GM18507 (cell line): ENCODE measurements at regions not wholly inside any gene's neighbourhood (a gene's known extent, or its start where the extent isn't known, plus 50 kb on each side); places are given as distances from the start of the nearest gene placed in this dataset.

ENCODE experiments used
- DNase-seq: peaks from one replicate; pipeline ENCODE4 v3.0.0; 2011; ENCODE audit warnings: low read depth; ENCODE audit not compliant: insufficient read length; ENCODE audit errors: extremely low spot score
- FAIRE-seq: peaks from 2 replicates; lab custom pipeline; 2011; peaks lifted over from hg19 to GRCh38; lab: Jason Lieb, UNC

DNA sequence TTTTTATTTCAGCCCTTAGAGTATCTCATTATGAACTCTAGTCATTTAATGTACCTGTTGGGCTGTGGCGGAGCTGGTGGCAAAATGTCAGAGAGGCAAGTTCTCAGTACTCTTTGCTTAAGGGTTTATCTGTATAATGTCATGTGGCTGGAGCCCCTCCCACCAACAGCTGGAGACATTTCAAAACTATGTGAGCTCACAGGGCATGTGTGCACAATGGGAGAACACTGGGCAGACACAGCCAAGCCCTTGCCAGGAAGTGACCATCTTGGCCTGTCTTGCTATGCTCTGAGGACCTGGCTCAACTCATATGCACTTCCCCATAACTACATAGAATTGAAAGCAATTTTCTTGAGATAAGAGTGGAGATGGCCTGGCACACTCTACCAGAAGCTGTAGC lies 296.4 kb downstream of the PTPRU start:
- FAIRE-seq, result no peak
- no peak for DNase-seq

DNA sequence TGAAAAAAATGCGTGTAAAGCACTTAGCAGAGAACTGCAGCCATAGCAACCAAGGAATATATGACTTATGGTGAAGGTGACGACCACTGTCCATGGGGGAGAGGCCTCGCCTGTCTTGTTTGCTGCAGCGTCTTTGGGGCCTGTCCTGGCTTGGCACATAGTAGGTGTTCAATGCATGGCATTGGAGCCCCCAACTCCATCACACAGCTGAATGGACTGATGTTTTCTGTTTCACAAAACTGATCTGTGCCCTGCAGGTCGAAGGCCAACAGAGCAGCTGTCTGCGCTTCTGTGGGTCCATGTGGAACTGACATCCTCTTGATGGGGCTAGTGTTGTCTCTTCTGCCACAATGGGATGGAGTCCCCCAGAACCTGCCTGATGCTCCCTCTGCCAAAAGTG lies 296.0 kb downstream of the PTPRU start:
- FAIRE-seq, result no peak
- no peak for DNase-seq

- DNase-seq (no peak), FAIRE-seq (no peak)
Measured at GRCh38 chr1:29531596-29531995, 295.3 kb downstream of the PTPRU start.

DNA sequence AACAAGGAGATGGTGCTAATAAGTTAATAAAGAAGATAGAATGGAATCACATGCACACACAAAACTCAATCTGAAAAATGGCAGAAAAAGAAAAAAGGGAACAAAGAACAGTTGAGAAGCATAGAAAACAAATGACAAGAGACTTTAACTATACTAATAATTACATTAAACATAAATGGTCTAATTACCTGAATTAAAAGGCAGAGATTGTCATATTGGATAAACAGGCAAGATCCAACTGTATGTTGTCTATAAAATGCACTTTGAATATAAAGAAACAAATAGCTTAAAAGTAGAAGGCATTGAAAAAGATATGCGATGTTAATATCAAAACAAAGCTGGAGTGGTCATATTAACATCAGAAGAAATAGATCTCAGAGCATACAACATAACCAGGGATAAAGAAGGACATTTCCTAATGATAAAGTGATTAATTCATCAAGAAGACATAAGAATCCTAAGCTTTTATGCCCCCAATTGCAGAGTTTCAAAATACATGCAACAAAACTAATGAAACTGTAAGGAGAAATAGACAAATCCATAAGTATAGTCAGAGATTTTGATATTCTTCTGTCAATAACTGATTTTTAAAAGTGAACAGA lies 293.5 kb downstream of the PTPRU start:
- DNase-seq (no peak), FAIRE-seq (no peak)

DNA sequence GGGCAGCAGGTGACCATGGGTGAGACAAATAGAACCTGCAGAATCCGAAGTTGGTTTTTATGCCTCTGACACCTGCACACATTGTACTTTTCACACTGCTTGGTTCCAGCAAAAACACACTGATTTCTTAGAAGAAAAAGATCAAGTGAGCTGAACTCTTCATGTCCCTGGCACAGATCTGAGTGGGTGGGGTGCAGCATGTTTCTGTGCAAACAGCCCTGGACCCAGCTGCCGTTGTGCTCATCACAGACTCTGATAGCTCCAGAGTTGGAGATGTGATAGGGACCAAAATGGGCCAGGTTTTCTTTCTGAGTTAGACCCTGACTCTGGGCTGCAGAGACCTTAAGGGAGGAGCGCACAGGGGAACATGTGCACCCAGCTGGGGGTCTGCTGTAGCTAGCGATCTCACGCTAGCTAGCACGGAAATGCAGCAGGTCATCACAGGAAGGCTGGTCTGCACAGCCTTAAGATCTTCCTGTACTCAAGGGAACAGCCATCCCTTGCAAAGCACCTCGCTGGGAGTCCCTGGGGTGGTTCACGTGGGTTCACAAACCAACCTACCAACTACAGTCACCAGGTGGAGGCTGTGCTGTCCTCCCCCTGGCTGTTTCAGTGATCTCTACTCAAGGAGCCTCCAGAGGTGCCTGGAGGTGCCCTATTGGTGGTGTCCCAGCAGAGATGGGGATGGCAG lies 291.1 kb downstream of the PTPRU start:
- DNase-seq, result no peak
- no peak for FAIRE-seq

DNA sequence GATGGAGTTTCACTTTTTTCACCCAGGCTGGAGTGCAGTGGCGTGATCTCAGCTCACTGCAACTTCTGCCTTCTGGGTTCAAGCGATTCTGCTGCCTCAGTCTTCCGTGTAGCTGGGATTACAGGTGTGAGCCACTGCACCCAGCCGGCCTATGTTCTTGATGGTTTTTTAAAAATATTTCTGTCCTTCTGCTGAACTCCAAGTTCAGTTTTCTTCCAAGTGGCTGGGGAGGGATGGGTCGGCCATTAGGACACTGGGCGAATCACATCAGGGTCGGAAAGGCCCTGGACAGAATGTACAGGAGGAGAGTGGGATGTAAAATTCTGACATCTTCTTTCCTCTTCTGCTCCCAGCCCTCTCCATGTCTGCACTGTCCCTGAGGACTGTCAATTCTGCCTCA lies 289.6 kb downstream of the PTPRU start:
- no peak for FAIRE-seq
- no peak for DNase-seq

GRCh38 chr1:29524285-29525065 lies 288.2 kb downstream of the PTPRU start:
- FAIRE-seq (no peak), DNase-seq (no peak)

- FAIRE-seq, result no peak
- DNase-seq, result no peak
Measured at GRCh38 chr1:29523576-29523975, 287.3 kb downstream of the PTPRU start.

DNA sequence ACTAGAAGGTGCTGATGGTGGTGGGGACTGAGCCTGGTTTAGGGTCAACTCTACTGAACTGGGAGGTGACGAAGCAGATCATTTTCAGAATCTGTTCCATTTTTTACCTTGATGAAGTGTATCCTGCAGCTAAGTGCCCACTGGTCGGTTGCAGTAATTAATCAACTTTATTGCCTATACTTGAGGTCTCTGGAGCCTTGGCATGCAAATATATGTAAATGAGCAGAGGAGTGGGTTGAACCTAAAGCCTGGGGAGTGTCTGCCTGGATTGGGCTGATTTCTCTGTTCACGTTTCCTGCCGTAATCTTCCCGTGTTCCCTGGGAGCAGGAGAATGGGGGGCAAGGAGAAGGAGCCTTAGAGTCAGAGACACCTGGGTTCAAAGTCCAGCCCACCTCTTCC lies 286.8 kb downstream of the PTPRU start:
- DNase-seq (no peak), FAIRE-seq (no peak)

- FAIRE-seq (no peak), DNase-seq (no peak)
Measured at GRCh38 chr1:29521811-29522580, 285.7 kb downstream of the PTPRU start.

- DNase-seq, result no peak
- FAIRE-seq, result no peak
Measured at GRCh38 chr1:29521438-29521715, 285.1 kb downstream of the PTPRU start.

DNA sequence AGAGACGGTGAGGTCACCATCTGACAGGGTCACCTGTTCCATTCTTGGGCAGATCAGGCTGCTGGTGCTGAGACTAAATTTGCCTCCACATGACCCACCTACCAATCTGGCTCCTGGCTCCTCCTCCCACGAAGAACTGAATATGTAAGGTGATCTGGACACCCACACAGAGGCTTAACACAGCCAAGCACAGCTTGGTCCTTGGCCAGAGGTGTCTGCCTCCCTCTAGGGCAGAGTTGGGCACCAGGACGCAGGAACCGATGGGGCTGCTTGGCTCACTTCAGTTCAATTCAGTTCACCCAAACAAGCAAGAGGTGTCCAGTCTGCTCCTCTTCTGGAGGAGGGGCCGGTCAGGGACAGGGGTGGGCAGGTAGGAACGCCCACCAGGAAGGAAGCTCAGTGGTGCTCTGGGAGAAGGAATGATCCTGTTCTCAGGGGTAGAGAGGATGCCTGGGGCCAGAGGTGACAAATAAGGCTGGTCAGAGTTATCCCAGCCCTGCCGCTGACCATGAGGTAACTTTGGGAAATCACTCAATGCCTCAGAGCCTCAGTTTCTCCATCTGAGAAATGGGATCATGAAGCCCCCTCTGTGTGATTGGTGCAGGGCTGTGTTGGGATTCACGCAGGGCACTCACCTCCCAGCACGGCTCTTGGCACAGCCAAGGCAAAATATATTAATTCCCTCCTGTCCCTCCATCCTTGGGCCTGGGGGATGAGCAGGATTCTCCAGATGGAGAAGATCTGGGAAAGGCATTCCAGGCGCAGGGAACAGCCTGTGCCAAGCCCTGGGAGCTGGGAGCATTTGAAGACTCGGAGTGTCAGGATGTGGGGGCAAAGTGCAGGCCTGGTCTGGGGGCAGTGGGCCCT lies 284.5 kb downstream of the PTPRU start:
- no peak for DNase-seq
- FAIRE-seq, result no peak

- DNase-seq, result no peak
- FAIRE-seq, result no peak
Measured at GRCh38 chr1:29519788-29520110, 283.4 kb downstream of the PTPRU start.

- FAIRE-seq (no peak), DNase-seq (no peak)
Measured at GRCh38 chr1:29519108-29519787, 282.9 kb downstream of the PTPRU start.

DNA sequence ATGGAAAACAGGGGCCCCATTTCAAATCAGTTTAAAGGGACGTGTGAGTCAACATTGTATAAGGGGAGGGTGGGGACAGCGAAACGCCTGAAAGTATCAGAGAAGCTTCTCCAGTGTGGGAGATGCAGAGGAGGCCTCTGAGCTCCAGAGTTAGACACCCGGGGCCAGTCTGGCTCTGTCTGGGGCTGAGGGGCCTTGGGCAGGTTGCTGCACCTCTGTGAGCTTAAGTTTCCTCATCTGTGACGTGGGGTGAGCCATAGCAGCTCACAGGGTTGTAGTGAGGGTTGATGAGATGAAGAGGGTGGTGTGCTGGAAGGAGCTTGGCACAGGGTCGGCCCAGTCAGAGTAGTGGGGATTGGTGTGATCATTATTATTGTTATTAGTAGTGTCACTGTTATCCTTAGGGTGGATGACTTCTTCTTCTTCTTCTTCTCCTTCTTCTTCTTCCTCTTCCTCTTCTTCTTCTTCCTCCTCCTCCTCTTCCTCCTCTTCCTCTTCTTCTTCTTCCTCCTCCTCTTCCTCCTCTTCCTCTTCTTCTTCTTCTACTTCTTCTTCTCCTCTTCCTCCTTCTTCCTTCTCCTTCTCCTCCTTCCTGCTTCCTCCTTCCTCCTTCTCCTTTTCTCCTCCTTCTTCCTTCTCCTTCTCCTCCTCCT lies 282.0 kb downstream of the PTPRU start:
- DNase-seq (no peak), FAIRE-seq (no peak)

GRCh38 chr1:29517251-29518086 lies 281.1 kb downstream of the PTPRU start:
- FAIRE-seq (no peak), DNase-seq (no peak)

- DNase-seq, result no peak
- FAIRE-seq, result no peak
Measured at GRCh38 chr1:29516063-29516820, 279.9 kb downstream of the PTPRU start.
